Calu3 (cell line): ENCODE measurements at regions not wholly inside any gene's neighbourhood (a gene's known extent, or its start where the extent isn't known, plus 50 kb on each side); places are given as distances from the start of the nearest gene placed in this dataset.
"Not testable (repeated sequence)": the region's sequence is repeated elsewhere in the genome, so short reads cannot be mapped to it uniquely, and the experiment has no call there.

Experiments used
- BruUV-seq: library from RNA; stranded (reverse); fragments of 400-500 nt; replicated peaks from 2 replicates; lab custom pipeline; 2021; lab: Mats Ljungman, UMichigan
- CTCF ChIA-PET: fragments of 300-600 bp; sonication (Branson Sonifier 250); formaldehyde crosslinking; loops from one replicate; lab custom pipeline; 2022; ENCODE audit warnings: antibody characterized with exemption; lab: Charles Lee
- DNase-seq: peaks from one replicate; pipeline ENCODE4 v3.0.0; 2022
- H3K27ac Mint-ChIP-seq: one replicate; pipeline ENCODE4 v1.8.0; 2022; ENCODE audit warnings: mixed read lengths; ENCODE audit not compliant: unreplicated experiment
- H3K27me3 Mint-ChIP-seq: one replicate; pipeline ENCODE4 v1.8.0; 2022; ENCODE audit warnings: mixed read lengths; ENCODE audit not compliant: unreplicated experiment
- H3K36me3 Mint-ChIP-seq: one replicate; pipeline ENCODE4 v1.8.0; 2022; ENCODE audit warnings: mild to moderate bottlenecking, moderate library complexity, mixed read lengths; ENCODE audit not compliant: insufficient read depth, unreplicated experiment
- H3K4me1 Mint-ChIP-seq: one replicate; pipeline ENCODE4 v1.8.0; 2022; ENCODE audit warnings: mild to moderate bottlenecking, low read depth, mixed read lengths; ENCODE audit not compliant: unreplicated experiment
- H3K4me3 Mint-ChIP-seq: one replicate; pipeline ENCODE4 v1.8.0; 2022; ENCODE audit warnings: mild to moderate bottlenecking, low read depth, moderate library complexity, mixed read lengths; ENCODE audit not compliant: unreplicated experiment
- H3K9me3 Mint-ChIP-seq: one replicate; pipeline ENCODE4 v1.8.0; 2022; ENCODE audit warnings: low read depth, mixed read lengths; ENCODE audit not compliant: unreplicated experiment
- intact Hi-C: fragments of 100-400 bp; cut with micrococcal nuclease; formaldehyde crosslinking; loops from one replicate; pipeline ENCODE4 v1.10.0; 2022; ENCODE audit not compliant: unreplicated experiment
- TF ChIP-seq, protein P1 (sequence below): fragments of 200-600 bp; IDR thresholded peaks from one replicate; pipeline ENCODE4 v1.8.0; 2022; ENCODE audit warnings: antibody characterized with exemption; ENCODE audit not compliant: unreplicated experiment

DNA sequence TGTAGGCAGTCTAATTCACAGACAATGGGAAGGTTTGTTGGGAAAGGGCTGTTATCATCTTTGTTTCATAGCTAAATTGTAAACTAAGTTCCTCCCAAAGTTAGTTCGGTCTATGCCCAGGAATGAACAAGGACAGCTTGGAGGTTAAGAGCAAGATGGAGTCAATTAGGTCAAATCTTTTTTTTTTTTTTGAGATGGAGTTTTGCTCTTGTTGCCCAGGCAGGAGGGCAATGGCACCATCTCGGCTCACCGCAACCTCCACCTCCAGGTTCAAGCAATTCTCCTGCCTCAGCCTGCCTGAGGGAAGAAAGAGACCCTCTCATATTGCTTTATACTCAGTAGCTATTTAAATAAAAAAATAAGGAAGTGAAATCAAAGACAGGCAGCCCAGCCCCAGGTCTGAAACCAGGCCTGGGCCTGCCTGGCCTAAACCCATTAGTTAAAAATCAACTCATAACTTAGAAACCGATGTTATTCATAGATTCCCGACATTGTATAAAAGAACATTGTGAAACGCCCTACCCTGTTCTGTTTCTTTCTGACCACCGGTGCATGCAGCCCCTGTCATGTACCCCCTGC, 297.4 kb upstream of the SGCG start:
- H3K4me1 Mint-ChIP-seq: peaks cover 8% of the 10 kb centered on the region
- intact Hi-C loops: no loop called here
- H3K27ac Mint-ChIP-seq: no peak overlapping the region
- CTCF ChIA-PET: no interaction called here
- H3K4me3 Mint-ChIP-seq: peak overlapping the region; percentile 47
- no TSS peak for BruUV-seq
- no peak for DNase-seq
- H3K36me3 Mint-ChIP-seq: no peaks in the 10 kb centered on the region
- no peaks in the 10 kb centered on the region for H3K27me3 Mint-ChIP-seq
- peaks cover 2% of the 10 kb centered on the region for H3K9me3 Mint-ChIP-seq
- TF ChIP-seq, protein P1, sequence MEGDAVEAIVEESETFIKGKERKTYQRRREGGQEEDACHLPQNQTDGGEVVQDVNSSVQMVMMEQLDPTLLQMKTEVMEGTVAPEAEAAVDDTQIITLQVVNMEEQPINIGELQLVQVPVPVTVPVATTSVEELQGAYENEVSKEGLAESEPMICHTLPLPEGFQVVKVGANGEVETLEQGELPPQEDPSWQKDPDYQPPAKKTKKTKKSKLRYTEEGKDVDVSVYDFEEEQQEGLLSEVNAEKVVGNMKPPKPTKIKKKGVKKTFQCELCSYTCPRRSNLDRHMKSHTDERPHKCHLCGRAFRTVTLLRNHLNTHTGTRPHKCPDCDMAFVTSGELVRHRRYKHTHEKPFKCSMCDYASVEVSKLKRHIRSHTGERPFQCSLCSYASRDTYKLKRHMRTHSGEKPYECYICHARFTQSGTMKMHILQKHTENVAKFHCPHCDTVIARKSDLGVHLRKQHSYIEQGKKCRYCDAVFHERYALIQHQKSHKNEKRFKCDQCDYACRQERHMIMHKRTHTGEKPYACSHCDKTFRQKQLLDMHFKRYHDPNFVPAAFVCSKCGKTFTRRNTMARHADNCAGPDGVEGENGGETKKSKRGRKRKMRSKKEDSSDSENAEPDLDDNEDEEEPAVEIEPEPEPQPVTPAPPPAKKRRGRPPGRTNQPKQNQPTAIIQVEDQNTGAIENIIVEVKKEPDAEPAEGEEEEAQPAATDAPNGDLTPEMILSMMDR: no peak

DNA sequence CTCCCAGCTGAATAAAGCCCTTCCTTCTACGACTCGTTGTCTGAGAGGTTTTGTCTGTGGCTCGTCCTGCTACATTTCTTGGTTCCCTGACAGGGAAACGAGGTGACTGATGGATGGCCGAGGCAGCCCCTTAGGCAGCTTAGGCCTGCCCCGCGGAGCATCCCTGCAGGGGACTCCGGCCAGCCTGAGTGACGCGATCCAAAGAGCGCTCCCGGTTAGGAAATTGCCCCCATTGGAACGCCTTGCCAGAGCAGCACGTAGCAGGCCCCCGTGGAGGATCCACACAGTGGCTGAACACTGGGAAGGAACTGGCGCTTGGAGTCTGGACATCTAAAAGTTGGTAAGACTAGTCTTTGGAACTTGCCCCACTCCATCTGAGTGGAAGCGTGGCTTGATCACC, 296.8 kb upstream of the SGCG start:
- intact Hi-C loops: no loop called here
- CTCF ChIA-PET: no interaction called here
- BruUV-seq: no TSS peak
- H3K27ac Mint-ChIP-seq: no peak overlapping the region
- peaks cover 2% of the 10 kb centered on the region for H3K9me3 Mint-ChIP-seq
- no peaks in the 10 kb centered on the region for H3K36me3 Mint-ChIP-seq
- TF ChIP-seq, protein P1: no peak
- H3K27me3 Mint-ChIP-seq: no peaks in the 10 kb centered on the region
- H3K4me1 Mint-ChIP-seq: peaks cover 8% of the 10 kb centered on the region
- no peak for DNase-seq
- peak overlapping the region; percentile 47 for H3K4me3 Mint-ChIP-seq

DNA sequence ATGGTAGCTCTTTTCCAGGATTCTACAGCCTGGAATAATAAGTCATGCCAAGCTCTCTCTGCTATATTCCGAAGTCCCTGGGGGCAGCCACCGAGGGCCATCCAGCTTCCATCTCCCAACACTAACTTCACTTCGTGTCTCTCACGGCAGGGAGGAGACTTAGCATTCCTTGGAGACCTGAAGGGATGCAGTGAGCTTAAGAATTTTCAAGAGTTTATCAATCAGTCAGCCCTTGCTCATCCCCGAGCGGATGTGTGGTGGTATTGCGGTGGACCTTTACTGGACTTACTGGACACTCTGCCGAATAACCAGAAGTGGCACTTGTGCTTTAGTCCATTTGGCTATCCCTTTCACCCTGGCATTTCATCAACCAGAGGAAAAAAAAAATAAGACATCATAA, 294.7 kb upstream of the SGCG start:
- CTCF ChIA-PET, intact Hi-C loops: not testable (repeated sequence)

DNA sequence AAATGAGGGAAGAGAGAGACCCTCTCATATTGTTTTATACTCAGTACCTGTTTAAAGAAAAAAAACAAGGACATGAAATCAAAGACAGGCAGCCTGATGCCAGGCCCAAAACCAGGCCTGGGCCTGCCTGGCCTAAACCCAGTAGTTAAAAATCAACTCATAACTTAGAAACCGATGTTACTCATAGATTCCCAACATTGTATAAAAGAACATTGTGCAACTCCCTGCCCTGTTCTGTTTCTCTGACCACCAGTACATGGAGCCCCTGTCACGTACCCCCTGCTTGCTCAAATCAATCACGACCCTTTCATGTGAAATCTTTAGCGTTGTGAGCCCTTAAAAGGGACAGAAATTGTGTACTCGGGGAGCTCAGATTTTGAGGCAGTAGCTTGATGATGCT, 291.4 kb upstream of the SGCG start:
- CTCF ChIA-PET, H3K27me3 Mint-ChIP-seq, H3K36me3 Mint-ChIP-seq, H3K27ac Mint-ChIP-seq, DNase-seq, H3K4me3 Mint-ChIP-seq, H3K9me3 Mint-ChIP-seq, BruUV-seq, intact Hi-C loops: not testable (repeated sequence)
- H3K4me1 Mint-ChIP-seq: peaks cover 11% of the 10 kb centered on the region

More for the DNA sequence above, 294.7 kb upstream of the SGCG start:
- H3K9me3 Mint-ChIP-seq, H3K4me3 Mint-ChIP-seq, BruUV-seq, DNase-seq, H3K4me1 Mint-ChIP-seq, H3K27ac Mint-ChIP-seq, H3K36me3 Mint-ChIP-seq, H3K27me3 Mint-ChIP-seq: not testable (repeated sequence)

DNA sequence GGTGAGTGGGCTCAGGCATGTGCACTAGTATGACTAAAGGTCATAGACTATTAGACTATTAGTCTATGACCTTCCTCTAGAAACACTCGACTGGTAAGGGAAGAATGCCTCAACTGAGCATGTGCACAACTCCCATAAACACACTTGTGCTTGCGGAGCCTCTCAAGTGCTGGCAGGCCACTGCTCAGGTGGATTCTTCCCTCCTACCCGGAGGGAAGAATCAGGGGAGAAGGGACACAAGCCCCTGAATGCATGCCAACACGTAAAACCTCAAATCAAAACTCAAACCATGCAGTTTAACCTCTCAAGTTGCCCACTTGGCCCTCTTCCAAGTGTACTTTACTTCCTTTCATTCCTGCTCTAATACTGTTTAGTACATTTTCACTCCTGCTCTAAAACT, 287.6 kb upstream of the SGCG start:
- Mint-ChIP-seq H3K27ac (no peak overlapping the region), H3K4me3 (no peak overlapping the region)

More for the DNA sequence above, 287.6 kb upstream of the SGCG start:
- no peaks in the 10 kb centered on the region for H3K27me3 Mint-ChIP-seq
- no peaks in the 10 kb centered on the region for H3K36me3 Mint-ChIP-seq
- BruUV-seq: no TSS peak
- H3K9me3 Mint-ChIP-seq: peaks cover 7% of the 10 kb centered on the region
- intact Hi-C loops: no loop called here
- CTCF ChIA-PET: no interaction called here
- peaks cover 8% of the 10 kb centered on the region for H3K4me1 Mint-ChIP-seq
- no peak for DNase-seq
- TF ChIP-seq, protein P1: no peak
